IMR-90 (cell line): ENCODE measurements at regions not wholly inside any gene's neighbourhood (a gene's known extent, or its start where the extent isn't known, plus 50 kb on each side); places are given as distances from the start of the nearest gene placed in this dataset.

Source experiments
- ATAC-seq: fragments of 200-7000 bp; cut with Tn5 transposase; 2 replicates; pipeline ENCODE4 v1.9.1; 2020; ENCODE audit warnings: low read depth, mild to moderate bottlenecking, moderate library complexity
- BruUV-seq: library from RNA; stranded (reverse); fragments of 400-500 nt; replicated peaks from 2 replicates; lab custom pipeline; 2021; lab: Mats Ljungman, UMichigan
- CTCF ChIA-PET: fragments of 300-600 bp; formaldehyde crosslinking; extraction: SDS; loops from one replicate; lab custom pipeline; 2021; ENCODE audit warnings: antibody characterized with exemption; lab: Yijun Ruan, JAX
- POLR2A ChIA-PET: fragments of 300-600 bp; sonication (Branson Sonifier 250); formaldehyde crosslinking; loops from one replicate; lab custom pipeline; 2022; ENCODE audit warnings: antibody characterized with exemption; ENCODE audit not compliant: unreplicated experiment; lab: Charles Lee
- DNase-seq: peaks from one replicate; pipeline ENCODE4 v3.0.0; 2013
- H2AFZ ChIP-seq: replicated peaks from 2 replicates; pipeline ENCODE3; 2013; ENCODE audit warnings: low read length, mild to moderate bottlenecking; ENCODE audit not compliant: poor library complexity
- H2AK5ac ChIP-seq: 2 replicates; pipeline ENCODE4 v1.6.1; 2013; ENCODE audit warnings: low read depth, low read length, inconsistent platforms
- H2AK9ac ChIP-seq: replicated peaks from 2 replicates; pipeline ENCODE3; 2013; ENCODE audit warnings: mild to moderate bottlenecking, low read depth, low read length, moderate library complexity; ENCODE audit not compliant: poor library complexity
- H2BK120ac ChIP-seq: 2 replicates; pipeline ENCODE4 v1.6.1; 2013; ENCODE audit warnings: low read depth, low read length, inconsistent platforms
- H2BK15ac ChIP-seq: 3 replicates; pipeline ENCODE4 v1.6.1; 2013; ENCODE audit warnings: low read depth, low read length, inconsistent platforms
- H2BK20ac ChIP-seq: 2 replicates; pipeline ENCODE4 v1.6.1; 2013; ENCODE audit warnings: low read depth, mild to moderate bottlenecking, inconsistent platforms, low read length, moderate library complexity
- H2BK5ac ChIP-seq: 2 replicates; pipeline ENCODE4 v1.6.1; 2013; ENCODE audit warnings: mild to moderate bottlenecking, low read depth, low read length, inconsistent platforms; ENCODE audit not compliant: poor library complexity, severe bottlenecking
- H3K14ac ChIP-seq: replicated peaks from 2 replicates; pipeline ENCODE4 v1.6.1; 2013; ENCODE audit warnings: low read depth, low read length, inconsistent platforms
- H3K18ac ChIP-seq: 2 replicates; pipeline ENCODE4 v1.6.1; 2013; ENCODE audit warnings: low read depth, low read length, control low read depth
- H3K23ac ChIP-seq: 2 replicates; pipeline ENCODE4 v1.6.1; 2013; ENCODE audit warnings: low read depth, low read length, inconsistent platforms
- H3K27ac ChIP-seq: 2 replicates; pipeline ENCODE4 v1.5.1; 2013; ENCODE audit warnings: mild to moderate bottlenecking, control low read depth, low read length; ENCODE audit not compliant: insufficient read depth
- H3K27me3 ChIP-seq: 2 replicates; pipeline ENCODE4 v1.6.1; 2013; ENCODE audit warnings: low read length; ENCODE audit not compliant: control insufficient read depth, insufficient read depth
- H3K36me3 ChIP-seq: 2 replicates; pipeline ENCODE4 v1.6.1; 2013; ENCODE audit warnings: low read length, mixed read lengths; ENCODE audit not compliant: control insufficient read depth, insufficient read depth
- H3K4ac ChIP-seq: 2 replicates; pipeline ENCODE4 v1.6.1; 2013; ENCODE audit warnings: low read depth, low read length, inconsistent platforms
- H3K4me1 ChIP-seq: 2 replicates; pipeline ENCODE4 v1.6.1; 2013; ENCODE audit warnings: low read length, mixed read lengths; ENCODE audit not compliant: control insufficient read depth, insufficient read depth
- H3K4me2 ChIP-seq: 2 replicates; pipeline ENCODE4 v1.6.1; 2013; ENCODE audit warnings: low read depth, mild to moderate bottlenecking, control low read depth, low read length, moderate library complexity
- H3K4me3 ChIP-seq: 2 replicates; pipeline ENCODE4 v1.5.1; 2013; ENCODE audit warnings: low read depth, mild to moderate bottlenecking, control low read depth, low read length, moderate library complexity; ENCODE audit not compliant: insufficient read depth
- H3K56ac ChIP-seq: 2 replicates; pipeline ENCODE4 v1.6.1; 2013; ENCODE audit warnings: low read length, inconsistent platforms; ENCODE audit not compliant: insufficient read depth; ENCODE audit errors: extremely low read depth
- H3K79me1 ChIP-seq, 2 experiments: 2 replicates each; pipeline ENCODE4 v1.6.1; 2013; ENCODE audit warnings: low read length in 2 of 2, inconsistent platforms in 1 of 2, low read depth in 1 of 2
- H3K9ac ChIP-seq: 2 replicates; pipeline ENCODE4 v1.6.1; 2013; ENCODE audit warnings: low read depth, low read length, control low read depth
- H3K9me1 ChIP-seq: 2 replicates; pipeline ENCODE4 v1.6.1; 2013; ENCODE audit warnings: low read length, inconsistent platforms; ENCODE audit not compliant: insufficient read depth
- H3K9me3 ChIP-seq: 2 replicates; pipeline ENCODE4 v1.6.1; 2013; ENCODE audit warnings: low read length; ENCODE audit not compliant: control insufficient read depth, insufficient read depth
- H4K20me1 ChIP-seq: 2 replicates; pipeline ENCODE4 v1.6.1; 2013; ENCODE audit warnings: low read length, inconsistent platforms; ENCODE audit not compliant: insufficient read depth
- H4K5ac ChIP-seq: 2 replicates; pipeline ENCODE4 v1.6.1; 2013; ENCODE audit warnings: mild to moderate bottlenecking, low read depth, low read length, control low read depth
- H4K8ac ChIP-seq, 2 experiments: 2 replicates each; pipeline ENCODE4 v1.6.1; 2013; ENCODE audit warnings: low read depth in 2 of 2, low read length in 2 of 2, control low read depth in 1 of 2, inconsistent platforms in 1 of 2
- H4K91ac ChIP-seq: 2 replicates; pipeline ENCODE4 v1.6.1; 2013; ENCODE audit warnings: low read depth, low read length, inconsistent platforms; ENCODE audit not compliant: insufficient read depth
- BHLHE40 ChIP-seq: fragments of 150-350 bp; IDR thresholded peaks from 2 replicates; pipeline ENCODE4 v1.6.1; 2016; ENCODE audit warnings: mild to moderate bottlenecking, low read depth, low read length
- CEBPB ChIP-seq: IDR thresholded peaks from 2 replicates; pipeline ENCODE4 v1.6.1; 2012; ENCODE audit warnings: low read depth, low read length, improper control_type of control experiment
- CHD1 ChIP-seq: IDR thresholded peaks from 2 replicates; pipeline ENCODE4 v1.6.1; 2012; ENCODE audit warnings: low read depth, low read length, improper control_type of control experiment
- FOS ChIP-seq: fragments of 150-350 bp; IDR thresholded peaks from 2 replicates; pipeline ENCODE4 v1.6.1; 2016; ENCODE audit warnings: low read depth, low read length
- MAFK ChIP-seq: IDR thresholded peaks from 2 replicates; pipeline ENCODE4 v1.6.1; 2012; ENCODE audit warnings: low read depth, low read length, improper control_type of control experiment
- MAZ ChIP-seq: IDR thresholded peaks from 2 replicates; pipeline ENCODE4 v1.6.1; 2012; ENCODE audit warnings: low read depth, mild to moderate bottlenecking, low read length, improper control_type of control experiment, moderate library complexity, borderline replicate concordance
- MXI1 ChIP-seq: IDR thresholded peaks from 2 replicates; pipeline ENCODE4 v1.6.1; 2012; ENCODE audit warnings: low read depth, mild to moderate bottlenecking, low read length, moderate library complexity, borderline replicate concordance
- NFE2L2 ChIP-seq: fragments of 150-350 bp; IDR thresholded peaks from 2 replicates; pipeline ENCODE4 v1.6.1; 2016; ENCODE audit warnings: low read depth, mild to moderate bottlenecking, low read length
- POLR2A ChIP-seq: IDR thresholded peaks from 2 replicates; pipeline ENCODE4 v1.6.1; 2012; ENCODE audit warnings: mild to moderate bottlenecking, low read depth, low read length
- RAD21 ChIP-seq: IDR thresholded peaks from 2 replicates; pipeline ENCODE4 v1.6.1; 2012; ENCODE audit warnings: low read length, improper control_type of control experiment
- RCOR1 ChIP-seq: IDR thresholded peaks from 2 replicates; pipeline ENCODE4 v1.6.1; 2012; ENCODE audit warnings: mild to moderate bottlenecking, low read length, improper control_type of control experiment; ENCODE audit not compliant: insufficient replicate concordance
- RFX5 ChIP-seq: IDR thresholded peaks from 2 replicates; pipeline ENCODE4 v1.8.0; 2012; ENCODE audit warnings: low read depth, mild to moderate bottlenecking, low read length, moderate library complexity
- SMC3 ChIP-seq: fragments of 150-350 bp; IDR thresholded peaks from 2 replicates; pipeline ENCODE4 v1.6.1; 2016; ENCODE audit warnings: low read depth, mild to moderate bottlenecking, antibody characterized with exemption, low read length, moderate library complexity
- USF2 ChIP-seq: fragments of 150-350 bp; IDR thresholded peaks from 2 replicates; pipeline ENCODE4 v1.6.1; 2017; ENCODE audit warnings: mild to moderate bottlenecking, antibody characterized with exemption, low read length, low read depth
- WGBS, 2 experiments: methylation state at CpG; one replicate each; pipeline versions ENCODE4 v1.1.5 to v1.1.7; 2013; ENCODE audit warnings: missing lambda C conversion rate in 2 of 2; ENCODE audit not compliant: insufficient read length in 1 of 2; ENCODE audit errors: extremely low coverage in 2 of 2; 5-methylcytosine and 5-hydroxymethylcytosine counted together
- dilution Hi-C: fragments of 300-500 bp; cut with HindIII; formaldehyde crosslinking; loops from one replicate; pipeline ENCODE4 v1.14.3; 2018; ENCODE audit warnings: low sequenced_read_pairs; ENCODE audit not compliant: unreplicated experiment
- in situ Hi-C: fragments of 300-500 bp; cut with MboI; formaldehyde crosslinking; loops from 3 replicates; pipeline ENCODE4 v1.14.3; 2019; ENCODE audit warnings: low sequenced_read_pairs, inconsistent platforms, mixed read lengths
- intact Hi-C: fragments of 100-400 bp; cut with micrococcal nuclease; formaldehyde crosslinking; loops from 2 replicates; pipeline ENCODE4 v1.10.0; 2022
- TF ChIP-seq, protein P1 (sequence below): fragments of 150-350 bp; IDR thresholded peaks from 2 replicates; pipeline ENCODE4 v1.6.1; 2016; ENCODE audit warnings: low read depth, mild to moderate bottlenecking, low read length, moderate library complexity, borderline replicate concordance
- TF ChIP-seq, protein P2 (sequence below): conservative IDR thresholded peaks from 2 replicates; pipeline ENCODE4 v1.5.1; 2012; ENCODE audit warnings: mild to moderate bottlenecking, low read depth, low read length, improper control_type of control experiment

DNA sequence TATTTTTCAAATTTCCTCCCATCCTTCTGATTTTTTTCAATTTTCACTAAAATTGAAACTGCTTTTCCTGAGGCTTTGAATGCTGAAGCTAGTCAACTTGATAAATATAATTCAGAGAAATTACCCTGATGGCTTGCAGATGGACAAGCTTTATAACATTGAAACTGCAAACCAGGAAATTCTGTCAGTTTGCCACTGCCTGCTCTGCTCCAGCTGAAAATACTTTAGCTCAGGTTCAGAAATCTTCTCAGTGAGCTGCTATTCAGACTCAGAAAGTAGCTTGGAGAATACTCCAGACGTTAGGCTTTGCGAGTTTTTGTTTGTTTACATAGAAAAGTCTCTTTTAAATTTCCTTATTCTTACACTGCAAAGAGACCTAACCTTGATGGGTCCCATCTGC, 1574.7 kb downstream of the STIM2 start:
- Histone ChIP-seq H3K27me3 (no peaks in the 10 kb centered on the region), H2BK120ac (no peak overlapping the region), H3K14ac (no peak overlapping the region), H3K79me1 (no peaks in the 10 kb centered on the region), H3K4ac (no peak overlapping the region), H3K56ac (no peak overlapping the region), H3K9me1 (no peaks in the 10 kb centered on the region), H3K4me3 (no peak overlapping the region), H4K5ac (peak overlapping the region; percentile 42; the same call in 1 of the 2 replicates), H3K4me1 (peaks cover 3% of the 10 kb centered on the region; the same call in 1 of the 2 replicates), H2AFZ (no peak overlapping the region), H4K8ac (no peak overlapping the region), H3K9me3 (no peaks in the 10 kb centered on the region), H2AK9ac (no peak overlapping the region), H2BK20ac (no peak overlapping the region), H3K4me2 (peak overlapping the region; percentile 64), H4K91ac (no peak overlapping the region), H3K18ac (no peak overlapping the region), H2AK5ac (no peak overlapping the region), H4K20me1 (no peaks in the 10 kb centered on the region), H3K9ac (no peak overlapping the region), H2BK15ac (no peak overlapping the region), H2BK5ac (no peak overlapping the region), H3K27ac (no peak overlapping the region), H3K36me3 (no peaks in the 10 kb centered on the region), H3K23ac (no peak overlapping the region)
- dilution Hi-C loops (no loop called here), in situ Hi-C loops (no loop called here), intact Hi-C loops (no loop called here)
- WGBS, 2 experiments: no CpG with 5 or more reads among the region's 2 CpGs
- peak; percentile 30 for DNase-seq
- TF ChIP-seq CHD1: no peak
- TF ChIP-seq BHLHE40: no peak
- TF ChIP-seq RFX5: no peak
- no peak for TF ChIP-seq USF2
- no peak for TF ChIP-seq RCOR1
- TF ChIP-seq POLR2A: no peak
- TF ChIP-seq CEBPB: no peak
- TF ChIP-seq FOS: no peak
- TF ChIP-seq NFE2L2: no peak
- TF ChIP-seq, protein P1, sequence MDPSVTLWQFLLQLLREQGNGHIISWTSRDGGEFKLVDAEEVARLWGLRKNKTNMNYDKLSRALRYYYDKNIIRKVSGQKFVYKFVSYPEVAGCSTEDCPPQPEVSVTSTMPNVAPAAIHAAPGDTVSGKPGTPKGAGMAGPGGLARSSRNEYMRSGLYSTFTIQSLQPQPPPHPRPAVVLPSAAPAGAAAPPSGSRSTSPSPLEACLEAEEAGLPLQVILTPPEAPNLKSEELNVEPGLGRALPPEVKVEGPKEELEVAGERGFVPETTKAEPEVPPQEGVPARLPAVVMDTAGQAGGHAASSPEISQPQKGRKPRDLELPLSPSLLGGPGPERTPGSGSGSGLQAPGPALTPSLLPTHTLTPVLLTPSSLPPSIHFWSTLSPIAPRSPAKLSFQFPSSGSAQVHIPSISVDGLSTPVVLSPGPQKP: no peak
- no peak for TF ChIP-seq MXI1
- TF ChIP-seq MAFK: no peak
- no peak for TF ChIP-seq RAD21
- no peak for TF ChIP-seq SMC3
- TF ChIP-seq, protein P2, sequence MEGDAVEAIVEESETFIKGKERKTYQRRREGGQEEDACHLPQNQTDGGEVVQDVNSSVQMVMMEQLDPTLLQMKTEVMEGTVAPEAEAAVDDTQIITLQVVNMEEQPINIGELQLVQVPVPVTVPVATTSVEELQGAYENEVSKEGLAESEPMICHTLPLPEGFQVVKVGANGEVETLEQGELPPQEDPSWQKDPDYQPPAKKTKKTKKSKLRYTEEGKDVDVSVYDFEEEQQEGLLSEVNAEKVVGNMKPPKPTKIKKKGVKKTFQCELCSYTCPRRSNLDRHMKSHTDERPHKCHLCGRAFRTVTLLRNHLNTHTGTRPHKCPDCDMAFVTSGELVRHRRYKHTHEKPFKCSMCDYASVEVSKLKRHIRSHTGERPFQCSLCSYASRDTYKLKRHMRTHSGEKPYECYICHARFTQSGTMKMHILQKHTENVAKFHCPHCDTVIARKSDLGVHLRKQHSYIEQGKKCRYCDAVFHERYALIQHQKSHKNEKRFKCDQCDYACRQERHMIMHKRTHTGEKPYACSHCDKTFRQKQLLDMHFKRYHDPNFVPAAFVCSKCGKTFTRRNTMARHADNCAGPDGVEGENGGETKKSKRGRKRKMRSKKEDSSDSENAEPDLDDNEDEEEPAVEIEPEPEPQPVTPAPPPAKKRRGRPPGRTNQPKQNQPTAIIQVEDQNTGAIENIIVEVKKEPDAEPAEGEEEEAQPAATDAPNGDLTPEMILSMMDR: no peak
- no peak for TF ChIP-seq MAZ
- ChIA-PET CTCF (interaction anchor here (1.1 kb wide), 1 partner anchor 9 kb away, joined by 4 read pairs; no protein-coding TSS in a partner anchor), POLR2A (no interaction called here)
- no TSS peak for BruUV-seq
- peak; percentile 62 for ATAC-seq
